ENCODE measurements at regions not wholly inside any gene's neighbourhood (a gene's known extent, or its start where the extent isn't known, plus 50 kb on each side); places are given as distances from the start of the nearest gene placed in this dataset.

- no peaks in the 10 kb centered on the region for H3K4me1 Mint-ChIP-seq
- H3K27me3 Mint-ChIP-seq (ENCODE audit: low read depth), result peaks cover 5% of the 10 kb centered on the region
- TF ChIP-seq, protein P1, sequence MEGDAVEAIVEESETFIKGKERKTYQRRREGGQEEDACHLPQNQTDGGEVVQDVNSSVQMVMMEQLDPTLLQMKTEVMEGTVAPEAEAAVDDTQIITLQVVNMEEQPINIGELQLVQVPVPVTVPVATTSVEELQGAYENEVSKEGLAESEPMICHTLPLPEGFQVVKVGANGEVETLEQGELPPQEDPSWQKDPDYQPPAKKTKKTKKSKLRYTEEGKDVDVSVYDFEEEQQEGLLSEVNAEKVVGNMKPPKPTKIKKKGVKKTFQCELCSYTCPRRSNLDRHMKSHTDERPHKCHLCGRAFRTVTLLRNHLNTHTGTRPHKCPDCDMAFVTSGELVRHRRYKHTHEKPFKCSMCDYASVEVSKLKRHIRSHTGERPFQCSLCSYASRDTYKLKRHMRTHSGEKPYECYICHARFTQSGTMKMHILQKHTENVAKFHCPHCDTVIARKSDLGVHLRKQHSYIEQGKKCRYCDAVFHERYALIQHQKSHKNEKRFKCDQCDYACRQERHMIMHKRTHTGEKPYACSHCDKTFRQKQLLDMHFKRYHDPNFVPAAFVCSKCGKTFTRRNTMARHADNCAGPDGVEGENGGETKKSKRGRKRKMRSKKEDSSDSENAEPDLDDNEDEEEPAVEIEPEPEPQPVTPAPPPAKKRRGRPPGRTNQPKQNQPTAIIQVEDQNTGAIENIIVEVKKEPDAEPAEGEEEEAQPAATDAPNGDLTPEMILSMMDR (IDR thresholded peaks at IDR 0.05; ENCODE audit: unreplicated experiment in 3 of 3), result no peak
- H3K9me3 Mint-ChIP-seq, result peaks cover 3% of the 10 kb centered on the region
- no peak overlapping the region for H3K27ac Mint-ChIP-seq
- no peaks in the 10 kb centered on the region for H3K36me3 Mint-ChIP-seq (ENCODE audit: low read depth)
- H3K4me3 Mint-ChIP-seq, result no peak overlapping the region
Measured at GRCh38 chr11:112336356-112336886, 75.8 kb upstream of the PLET1 start.

- H3K4me3 Mint-ChIP-seq, result no peak overlapping the region
- no peak overlapping the region for H3K27ac Mint-ChIP-seq
- H3K9me3 Mint-ChIP-seq, result peaks cover 3% of the 10 kb centered on the region
- H3K4me1 Mint-ChIP-seq, result peaks cover 18% of the 10 kb centered on the region
- H3K36me3 Mint-ChIP-seq (ENCODE audit: low read depth), result no peaks in the 10 kb centered on the region
- peaks cover 7% of the 10 kb centered on the region for H3K27me3 Mint-ChIP-seq (ENCODE audit: low read depth)
- TF ChIP-seq, protein P1 (IDR thresholded peaks at IDR 0.05; ENCODE audit: unreplicated experiment in 3 of 3), result no peak
Measured at GRCh38 chr11:112339566-112339965, 78.9 kb upstream of the PLET1 start.

DNA sequence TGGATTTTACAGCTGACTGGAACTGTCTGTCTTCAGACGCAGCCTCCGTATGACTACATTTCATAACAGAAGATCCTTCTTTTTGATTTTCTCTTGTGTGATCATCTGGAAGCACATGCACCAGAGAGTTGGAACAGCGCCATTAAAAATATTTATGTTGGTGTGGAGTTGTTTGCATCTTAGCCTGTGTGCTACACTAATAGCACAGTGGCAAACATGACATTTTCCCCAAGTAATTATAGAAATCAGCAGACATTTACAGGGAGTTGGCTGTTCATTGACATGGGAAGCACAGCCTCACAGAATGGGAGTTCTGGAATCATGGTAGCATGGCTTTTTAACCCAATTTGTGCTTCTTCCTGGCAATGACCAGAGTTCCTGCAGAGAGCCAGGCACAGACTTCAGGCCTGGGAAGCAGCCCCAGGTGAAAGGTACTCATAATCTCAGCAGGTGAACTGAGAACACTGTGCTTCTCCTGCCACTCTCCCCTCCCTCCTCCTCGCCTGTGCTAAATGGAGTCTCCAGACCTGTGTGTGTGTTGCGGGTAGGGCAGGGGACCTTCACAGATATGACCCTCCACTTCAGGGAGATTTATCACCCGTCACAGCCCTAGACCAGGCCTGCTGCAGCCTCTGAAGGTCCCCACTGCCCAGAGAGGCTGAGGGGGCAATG is 82.8 kb upstream of the PLET1 start:
- TF ChIP-seq, protein P1 (IDR thresholded peaks at IDR 0.05; ENCODE audit: unreplicated experiment in 3 of 3), result no peak
- peaks cover 7% of the 10 kb centered on the region for H3K27me3 Mint-ChIP-seq (ENCODE audit: low read depth)
- H3K9me3 Mint-ChIP-seq, result no peaks in the 10 kb centered on the region
- H3K36me3 Mint-ChIP-seq (ENCODE audit: low read depth), result no peaks in the 10 kb centered on the region
- H3K4me1 Mint-ChIP-seq, result peaks cover 33% of the 10 kb centered on the region
- H3K27ac Mint-ChIP-seq, result peak overlapping the region; percentile 18 to 41 (median 35)
- H3K4me3 Mint-ChIP-seq, result no peak overlapping the region

GRCh38 chr11:112344040-112344413 is 83.4 kb upstream of the PLET1 start:
- Mint-ChIP-seq H3K27ac (peak overlapping the region in 2 of 3 experiments; percentile 18 to 35), H3K4me1 (peaks cover 33% of the 10 kb centered on the region), H3K9me3 (no peaks in the 10 kb centered on the region), H3K27me3 (ENCODE audit: low read depth) (peaks cover 10% of the 10 kb centered on the region), H3K4me3 (no peak overlapping the region), H3K36me3 (ENCODE audit: low read depth) (no peaks in the 10 kb centered on the region)
- TF ChIP-seq, protein P1 (IDR thresholded peaks at IDR 0.05; ENCODE audit: unreplicated experiment in 3 of 3), result no peak

DNA sequence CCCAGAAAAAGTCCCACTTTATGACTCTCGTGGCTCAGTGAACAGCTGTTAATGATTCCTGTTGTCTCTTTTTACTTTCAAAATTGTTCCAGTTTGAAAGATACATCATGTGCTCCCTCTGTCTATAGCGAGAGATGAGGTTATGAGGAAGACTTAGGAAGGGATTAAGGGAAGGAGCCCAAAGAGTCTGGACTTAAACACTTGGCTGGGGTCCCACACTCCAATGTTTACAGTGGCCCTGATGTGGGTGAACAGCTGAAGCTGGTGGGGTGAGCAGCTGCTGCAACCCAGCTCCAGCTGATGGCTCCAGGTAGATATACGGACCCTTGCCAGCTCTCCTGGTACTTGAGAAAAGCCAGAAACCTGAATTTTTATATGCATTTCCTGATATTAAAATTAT is 84.5 kb upstream of the PLET1 start:
- H3K36me3 Mint-ChIP-seq (ENCODE audit: low read depth), result no peaks in the 10 kb centered on the region

More for the DNA sequence above, 84.5 kb upstream of the PLET1 start:
- Mint-ChIP-seq H3K27ac (peak overlapping the region; percentile 25 to 81 (median 54)), H3K27me3 (ENCODE audit: low read depth) (peaks cover 14% of the 10 kb centered on the region), H3K4me1 (peaks cover 33% of the 10 kb centered on the region), H3K9me3 (no peaks in the 10 kb centered on the region), H3K4me3 (peak overlapping the region in 1 of 3 experiments; percentile 11)
- TF ChIP-seq, protein P1 (IDR thresholded peaks at IDR 0.05; ENCODE audit: unreplicated experiment in 3 of 3), result no peak
